HG02588 (cell line): ENCODE measurements at regions not wholly inside any gene's neighbourhood (a gene's known extent, or its start where the extent isn't known, plus 50 kb on each side); places are given as distances from the start of the nearest gene placed in this dataset.

Experiments used
- ATAC-seq: cut with Tn5 transposase; IDR thresholded peaks from one replicate; pipeline ENCODE4 v1.9.1; 2021; ENCODE audit warnings: mild to moderate bottlenecking, moderate library complexity; ENCODE audit not compliant: unreplicated experiment

GRCh38 chr4:112845386-112845785, 204.1 kb upstream of the ANK2 start:
- ATAC-seq: no peak

GRCh38 chr4:112847045-112847444, 202.4 kb upstream of the ANK2 start:
- ATAC-seq: no peak

DNA sequence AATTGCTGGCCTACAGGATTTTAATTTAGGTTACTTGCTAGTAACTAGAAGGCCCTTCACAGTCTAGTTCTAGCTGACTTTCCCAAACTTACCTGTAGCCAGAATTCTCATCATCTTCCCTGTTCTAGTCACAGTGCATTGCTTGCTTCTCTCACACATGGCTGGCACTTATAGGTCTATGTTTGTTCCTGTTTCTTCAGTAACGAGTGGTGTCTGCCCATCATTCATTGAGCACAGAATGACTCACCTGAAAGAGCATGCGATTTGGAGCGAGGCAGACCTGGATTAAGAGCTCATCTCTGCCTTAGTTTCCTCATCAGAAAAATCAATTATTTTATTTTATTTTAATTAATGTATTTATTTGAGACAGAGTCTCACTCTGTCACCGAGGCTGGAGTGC, 201.7 kb upstream of the ANK2 start:
- ATAC-seq: no peak

DNA sequence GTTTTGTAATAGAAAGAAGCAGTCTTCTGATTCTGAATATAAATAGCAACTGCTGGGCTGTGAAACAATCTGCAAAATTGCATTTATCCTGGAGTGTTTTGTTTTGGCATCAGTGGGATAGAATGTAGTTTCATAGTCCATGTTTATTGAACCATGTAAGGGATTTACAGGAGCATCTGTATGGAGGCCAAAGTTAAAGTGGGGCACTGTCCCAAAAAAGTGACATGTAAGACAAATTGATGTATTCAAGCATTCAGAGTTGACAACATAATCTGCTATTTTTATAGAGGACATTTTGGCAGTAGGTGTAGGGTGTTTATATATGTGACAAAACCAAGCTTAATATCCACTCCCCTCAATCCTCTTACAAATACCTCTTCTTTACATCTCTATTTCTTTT, 200.5 kb upstream of the ANK2 start:
- no peak for ATAC-seq

- ATAC-seq: no peak
Observed at GRCh38 chr4:112852601-112853000, 196.9 kb upstream of the ANK2 start.

GRCh38 chr4:112853662-112854256, 195.7 kb upstream of the ANK2 start:
- ATAC-seq: no peak

DNA sequence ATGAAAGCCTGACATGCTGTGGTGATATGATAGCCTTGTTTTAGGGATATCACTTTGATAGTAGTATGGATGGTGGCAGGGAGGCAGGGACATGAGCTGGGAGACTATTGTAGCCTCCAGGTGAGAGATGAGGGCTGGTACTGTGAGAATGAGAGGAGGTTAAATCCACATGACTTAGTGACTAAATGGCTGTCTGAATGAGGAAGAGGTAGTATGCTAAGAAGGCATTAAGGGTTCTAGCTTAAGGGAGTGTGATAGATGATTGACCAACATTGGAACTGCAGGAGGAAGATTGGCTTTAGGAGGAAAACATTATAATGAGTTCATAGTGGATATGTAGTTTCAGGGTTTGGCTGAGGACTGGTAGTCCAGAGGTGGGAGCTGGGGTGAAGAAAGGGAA, 195.0 kb upstream of the ANK2 start:
- ATAC-seq: no peak

GRCh38 chr4:112855058-112855457, 194.4 kb upstream of the ANK2 start:
- ATAC-seq: no peak

DNA sequence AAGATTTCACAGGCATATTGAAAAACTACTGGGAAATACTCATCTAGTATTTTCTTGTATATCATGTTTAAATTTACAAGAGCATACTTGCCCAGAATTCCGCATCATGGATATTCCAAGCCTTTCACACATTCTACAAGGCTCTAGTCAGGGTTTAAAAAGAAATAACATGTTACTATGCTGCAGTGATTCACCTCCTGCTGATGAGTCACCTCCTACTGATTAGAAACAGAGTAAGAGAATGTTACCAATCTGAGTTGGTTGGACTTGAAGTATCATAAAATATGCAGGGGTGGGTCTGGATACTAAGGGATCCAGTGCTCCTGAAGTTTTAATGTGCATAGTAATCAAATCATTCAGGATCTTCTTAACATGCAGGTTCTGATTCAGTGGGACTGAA, 192.0 kb upstream of the ANK2 start:
- no peak for ATAC-seq

GRCh38 chr4:112858751-112859150, 190.7 kb upstream of the ANK2 start:
- no peak for ATAC-seq

DNA sequence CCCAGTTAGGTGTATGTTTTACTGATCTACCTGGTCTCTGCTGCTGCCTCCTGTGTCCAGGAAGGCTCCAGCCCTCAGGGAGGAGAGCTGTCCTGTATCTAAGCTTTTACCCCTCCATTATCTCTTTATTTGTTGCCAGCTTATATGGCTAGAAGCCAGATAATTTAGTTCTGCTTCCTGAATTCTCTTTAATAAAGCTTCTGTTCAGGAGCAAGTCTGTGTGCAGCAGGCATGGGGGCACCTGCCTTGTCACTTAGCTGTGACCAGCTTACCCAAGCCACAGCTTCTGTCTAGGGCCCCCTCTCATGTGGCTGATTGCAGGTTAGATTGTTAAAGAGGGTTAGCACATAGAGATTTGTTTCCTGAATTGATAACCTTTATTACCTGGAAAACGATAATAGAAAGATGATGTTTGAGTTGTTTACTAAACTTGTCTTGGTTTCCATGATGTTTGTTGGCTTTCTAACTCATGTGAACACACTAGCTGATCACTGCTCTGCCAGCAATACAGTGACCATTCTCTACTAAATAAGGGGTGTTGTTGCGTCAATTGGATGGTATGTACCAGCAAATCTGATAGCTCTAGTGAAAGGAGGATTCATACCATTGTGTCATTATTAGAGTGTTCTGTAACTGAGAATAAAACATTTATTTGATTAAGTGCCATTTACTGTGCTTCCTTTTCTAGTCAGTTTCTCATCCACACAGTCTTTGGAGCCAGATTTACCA, 189.8 kb upstream of the ANK2 start:
- ATAC-seq: no peak

DNA sequence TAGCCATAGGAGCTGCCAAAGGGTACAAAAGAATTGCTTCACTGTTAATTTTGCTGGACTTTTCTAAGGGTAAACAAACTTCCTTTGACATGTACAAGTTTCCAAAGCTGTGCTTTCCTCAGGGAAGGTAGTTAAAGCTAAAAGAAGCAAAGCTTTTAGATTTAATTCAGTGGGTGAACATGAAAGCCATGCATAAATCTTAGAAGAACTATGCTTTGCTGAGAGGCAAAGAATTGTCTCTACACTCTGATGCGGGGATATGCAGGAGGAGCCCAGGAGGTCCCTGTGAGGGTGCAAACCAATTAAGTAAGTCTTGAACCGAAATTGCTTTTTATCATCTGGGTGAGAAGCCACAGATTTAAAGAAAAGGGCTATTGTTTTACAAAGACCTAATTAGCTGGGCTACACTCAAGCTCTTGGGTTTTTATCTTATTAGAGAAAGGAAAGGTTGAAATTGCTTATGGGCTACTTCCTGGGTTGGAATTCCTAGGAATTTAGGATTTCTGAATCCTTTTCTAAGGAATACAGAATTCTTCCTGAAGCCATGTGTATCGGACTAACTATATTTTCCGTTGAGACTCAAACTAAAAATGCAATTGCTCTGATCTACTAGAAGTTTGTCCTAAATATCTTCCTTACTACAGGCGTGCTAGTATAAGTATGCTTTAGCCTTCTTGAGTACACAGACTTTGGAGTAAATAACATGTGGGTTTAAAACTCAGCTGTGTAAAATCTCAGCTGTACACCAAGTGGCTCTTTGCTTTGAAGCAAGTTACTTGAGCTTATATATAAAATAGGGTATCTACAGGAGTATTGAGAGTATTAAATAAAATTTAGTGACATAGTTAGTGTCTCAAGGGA, 188.4 kb upstream of the ANK2 start:
- ATAC-seq: no peak

DNA sequence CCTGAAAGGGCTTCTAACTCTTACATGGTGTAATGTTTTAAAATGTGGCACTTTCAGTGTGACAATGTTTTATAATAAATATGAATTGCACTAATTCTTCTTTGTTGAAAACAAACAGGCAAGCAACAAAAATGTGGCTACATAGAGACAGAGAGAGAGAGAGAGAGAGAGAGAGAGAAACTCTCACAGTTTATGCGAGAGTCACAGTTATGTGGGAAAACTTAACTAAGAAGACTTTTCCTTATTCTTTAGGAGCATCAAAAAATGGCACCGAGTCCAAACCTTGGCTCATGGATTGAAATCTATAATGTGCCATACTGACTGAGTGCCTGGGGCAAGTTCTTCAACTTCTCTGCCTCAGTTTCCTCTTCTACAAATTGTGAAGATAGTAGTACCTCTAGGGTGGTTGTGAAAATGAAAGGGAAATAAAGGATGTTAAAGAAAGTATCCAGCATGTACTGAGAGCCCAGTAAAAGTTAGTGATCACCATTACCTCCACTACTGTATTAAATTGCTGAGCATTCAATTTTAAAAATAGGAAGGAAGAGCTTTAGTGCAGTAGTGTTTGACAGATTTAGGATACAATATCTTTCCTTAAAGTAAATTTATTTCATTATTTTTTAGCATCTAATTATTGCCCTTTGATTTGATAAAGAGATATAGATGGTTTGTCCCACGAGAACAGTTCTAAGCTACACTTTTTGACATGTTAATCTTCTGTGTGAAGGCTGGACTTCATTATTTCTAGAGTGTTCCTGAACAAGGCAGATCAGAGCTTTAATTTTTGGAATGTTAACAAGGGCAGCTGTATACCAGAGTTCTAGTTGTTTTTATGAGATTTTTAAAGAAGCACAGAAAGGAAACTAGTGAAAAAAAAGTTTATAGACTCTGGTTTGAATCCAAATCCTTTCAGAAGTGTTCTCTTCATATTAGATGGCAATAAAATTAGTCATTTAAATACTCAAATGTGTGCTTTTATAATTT, 187.5 kb upstream of the ANK2 start:
- ATAC-seq: no peak

GRCh38 chr4:112865443-112865842, 184.0 kb upstream of the ANK2 start:
- no peak for ATAC-seq

GRCh38 chr4:112876316-112876715, 173.1 kb upstream of the ANK2 start:
- ATAC-seq: no peak

DNA sequence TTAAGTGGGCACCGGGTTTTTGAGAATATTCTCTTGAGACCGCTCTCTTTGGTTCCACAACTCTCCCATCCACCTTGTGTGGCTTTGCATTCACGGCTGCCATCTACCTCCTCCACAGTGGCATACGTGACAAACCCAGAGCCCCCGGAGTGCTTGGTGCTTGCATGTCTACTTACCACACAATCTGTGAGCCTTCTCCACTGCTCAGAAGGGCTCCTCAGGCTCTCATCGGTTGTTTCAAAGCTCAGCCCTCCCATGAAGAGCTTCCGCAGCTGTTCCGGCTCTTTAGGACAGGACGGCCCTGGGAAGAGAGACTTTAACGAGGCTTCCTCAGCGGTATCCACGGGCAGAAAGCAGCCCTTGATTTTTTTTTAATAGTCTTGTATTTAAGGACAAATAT, 167.6 kb upstream of the ANK2 start:
- no peak for ATAC-seq

GRCh38 chr4:112882286-112882685, 167.2 kb upstream of the ANK2 start:
- no peak for ATAC-seq

GRCh38 chr4:112884406-112884805, 165.0 kb upstream of the ANK2 start:
- ATAC-seq: no peak

- no peak for ATAC-seq
Observed at GRCh38 chr4:112885897-112886296, 163.6 kb upstream of the ANK2 start.

DNA sequence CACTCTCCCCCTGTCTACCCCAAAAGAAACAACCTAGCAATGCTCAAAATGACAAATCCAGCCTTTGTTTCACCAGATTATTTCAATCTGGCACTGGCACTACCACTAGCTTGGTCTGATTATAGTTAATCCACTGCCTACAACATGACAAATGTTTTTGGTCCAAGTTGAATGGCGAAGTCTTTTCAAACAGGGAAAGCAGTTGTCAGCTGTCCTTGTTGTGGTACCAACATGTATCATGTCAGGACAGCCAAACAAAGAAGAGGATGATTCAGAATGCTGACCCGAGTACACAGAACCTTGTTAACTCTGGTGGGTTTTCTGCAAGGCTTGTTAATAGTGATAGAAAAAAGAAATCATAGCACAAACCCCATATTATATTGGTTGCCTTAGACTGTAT, 160.8 kb upstream of the ANK2 start:
- ATAC-seq: no peak

GRCh38 chr4:112889199-112889598, 160.3 kb upstream of the ANK2 start:
- no peak for ATAC-seq
